GM12891 (cell line): ENCODE measurements at regions not wholly inside any gene's neighbourhood (a gene's known extent, or its start where the extent isn't known, plus 50 kb on each side); places are given as distances from the start of the nearest gene placed in this dataset.
A peak's percentile ranks its signal among the peaks of the same experiment; 100 is the strongest.

Experiments used
- DNase-seq: peaks from one replicate; pipeline ENCODE4 v3.0.0; 2011; ENCODE audit warnings: low spot score; ENCODE audit not compliant: insufficient read length
- FAIRE-seq: peaks from 2 replicates; lab custom pipeline; 2011; peaks lifted over from hg19 to GRCh38; lab: Jason Lieb, UNC
- PAX5 ChIP-seq: IDR thresholded peaks from 2 replicates; pipeline ENCODE4 v1.6.1; 2011; ENCODE audit warnings: low read length, moderate library complexity, mild to moderate bottlenecking; ENCODE audit not compliant: insufficient read depth, severe bottlenecking
- POLR2A ChIP-seq: IDR thresholded peaks from 2 replicates; pipeline ENCODE4 v1.6.1; 2011; ENCODE audit warnings: low read depth, low read length, control low read depth
- POLR2AphosphoS5 ChIP-seq: IDR thresholded peaks from 2 replicates; pipeline ENCODE4 v1.6.1; 2011; ENCODE audit warnings: low read depth, low read length, control low read depth
- POU2F2 ChIP-seq: IDR thresholded peaks from 2 replicates; pipeline ENCODE4 v1.6.1; 2011; ENCODE audit warnings: low read depth, mild to moderate bottlenecking, control low read depth, low read length, moderate library complexity
- SPI1 ChIP-seq: IDR thresholded peaks from 2 replicates; pipeline ENCODE4 v1.6.1; 2011; ENCODE audit warnings: low read depth, low read length, control low read depth
- TAF1 ChIP-seq: IDR thresholded peaks from 2 replicates; pipeline ENCODE4 v1.6.1; 2011; ENCODE audit warnings: low read depth, low read length, control low read depth

DNA sequence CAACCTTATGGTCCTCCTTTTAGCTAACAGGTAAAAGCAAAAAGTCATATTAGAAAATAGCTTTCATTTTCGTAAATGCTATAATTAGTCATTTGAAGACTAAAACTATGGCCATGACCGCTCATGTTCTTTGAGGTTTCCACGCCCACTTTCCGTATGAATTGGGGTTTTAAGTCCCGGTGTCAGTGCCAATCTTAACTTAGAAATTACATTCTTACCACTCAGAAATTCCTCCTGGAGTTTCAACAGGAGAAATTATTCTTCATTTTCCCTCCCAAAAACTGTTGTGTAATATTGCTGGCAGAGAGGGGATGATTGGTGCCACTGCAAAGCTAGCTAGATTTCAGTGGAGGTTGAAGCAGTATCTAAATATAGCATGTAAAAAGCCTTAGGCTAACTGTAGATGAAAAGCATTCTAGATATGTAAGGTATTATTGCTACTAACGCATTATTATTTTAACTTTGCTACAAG lies 71.0 kb upstream of the MDFIC2 start:
- FAIRE-seq (peak; percentile 75), DNase-seq (peak; percentile 1)
- TF ChIP-seq SPI1 = no peak
- TF ChIP-seq TAF1 = no peak
- peak; percentile 73 for TF ChIP-seq PAX5

- TF ChIP-seq TAF1 (no peak), SPI1 (no peak), POU2F2 (no peak), POLR2A (no peak), PAX5 (no peak), POLR2AphosphoS5 (no peak)
- FAIRE-seq = no peak
- DNase-seq = no peak
Measured at GRCh38 chr3:70374179-70374578, 61.7 kb upstream of the MDFIC2 start.
